Activated CD4-positive, alpha-beta T cell treated with anti-CD3 and anti-CD28 coated beads, Interleukin-2, Interleukin-6, amounts not matched to agents 100 ng/mL and 50 ng/mL, durations not matched to agents 16 hours and 8 hours (primary cell): ENCODE measurements at regions not wholly inside any gene's neighbourhood (a gene's known extent, or its start where the extent isn't known, plus 50 kb on each side); places are given as distances from the start of the nearest gene placed in this dataset.

ENCODE experiments used
- DNase-seq: peaks from one replicate; pipeline ENCODE4 v3.0.0-alpha.2; 2020

GRCh38 chr6:40715570-40716403, 128.6 kb upstream of the LRFN2 start:
- no peak for DNase-seq

DNA sequence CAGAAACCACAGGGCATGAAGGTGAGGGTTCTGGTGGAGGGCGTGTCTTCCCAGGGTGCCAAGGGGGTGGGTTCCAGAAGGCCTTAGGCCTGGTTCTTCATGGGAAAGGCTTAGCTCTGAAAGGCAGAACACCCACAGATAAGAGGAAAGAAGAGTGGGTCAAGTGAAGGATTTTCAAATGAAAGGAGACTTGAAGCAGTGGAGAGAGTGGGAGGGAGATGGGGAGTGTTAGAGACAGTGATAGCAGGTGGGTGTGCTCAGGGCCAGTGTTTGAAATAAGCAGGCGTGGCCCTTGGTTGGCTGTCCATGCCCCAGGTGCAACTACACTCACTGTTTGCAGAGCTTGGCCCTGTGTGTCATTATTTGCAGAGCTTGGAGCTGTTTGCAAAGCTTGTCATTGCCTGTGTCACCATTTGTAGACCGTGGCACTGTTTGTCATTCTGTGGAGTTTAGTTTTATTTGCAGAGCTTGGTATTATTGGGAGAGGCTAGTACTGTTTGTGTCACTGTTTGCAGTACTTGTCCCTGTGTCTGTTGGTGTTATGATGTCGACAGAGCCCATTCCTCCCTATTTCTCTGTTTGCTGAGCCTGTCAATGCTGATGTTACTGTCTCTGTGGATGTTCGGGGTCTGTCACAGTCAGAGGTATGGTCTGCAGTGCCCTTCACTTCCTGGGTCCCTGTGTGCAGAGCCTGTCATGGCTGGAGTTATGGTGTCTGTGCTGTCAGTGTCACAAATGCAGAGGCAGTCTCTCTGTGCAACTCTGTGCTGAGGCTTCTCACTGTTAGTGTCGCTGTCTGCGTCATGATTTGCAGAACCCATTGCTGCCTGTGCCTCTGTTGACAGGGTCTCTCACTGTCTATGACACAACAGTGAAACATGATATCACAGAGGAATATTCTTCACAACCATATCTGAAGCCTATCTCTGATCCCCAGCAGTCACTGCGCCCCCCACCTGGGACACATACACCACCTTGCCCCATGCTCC, 127.7 kb upstream of the LRFN2 start:
- no peak for DNase-seq

DNA sequence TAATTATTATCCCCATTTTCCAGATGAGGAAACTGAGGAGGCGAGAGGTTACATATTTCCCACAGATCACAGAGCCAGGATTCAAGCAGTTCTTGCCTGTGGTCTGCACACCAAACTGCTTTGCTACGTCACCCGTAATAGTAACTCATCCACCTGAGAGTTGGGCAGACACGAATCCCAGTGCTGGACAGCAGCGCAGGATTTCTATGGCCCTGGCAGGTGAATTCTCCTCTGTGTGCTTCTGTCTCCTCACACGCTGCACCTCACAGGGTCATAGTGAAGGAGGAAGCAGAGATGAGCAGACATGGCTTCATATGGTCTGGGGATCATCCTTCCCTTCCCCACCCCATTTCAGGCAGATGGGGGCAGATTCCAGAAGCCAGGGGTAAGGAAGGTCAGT, 127.0 kb upstream of the LRFN2 start:
- DNase-seq, result no peak

DNA sequence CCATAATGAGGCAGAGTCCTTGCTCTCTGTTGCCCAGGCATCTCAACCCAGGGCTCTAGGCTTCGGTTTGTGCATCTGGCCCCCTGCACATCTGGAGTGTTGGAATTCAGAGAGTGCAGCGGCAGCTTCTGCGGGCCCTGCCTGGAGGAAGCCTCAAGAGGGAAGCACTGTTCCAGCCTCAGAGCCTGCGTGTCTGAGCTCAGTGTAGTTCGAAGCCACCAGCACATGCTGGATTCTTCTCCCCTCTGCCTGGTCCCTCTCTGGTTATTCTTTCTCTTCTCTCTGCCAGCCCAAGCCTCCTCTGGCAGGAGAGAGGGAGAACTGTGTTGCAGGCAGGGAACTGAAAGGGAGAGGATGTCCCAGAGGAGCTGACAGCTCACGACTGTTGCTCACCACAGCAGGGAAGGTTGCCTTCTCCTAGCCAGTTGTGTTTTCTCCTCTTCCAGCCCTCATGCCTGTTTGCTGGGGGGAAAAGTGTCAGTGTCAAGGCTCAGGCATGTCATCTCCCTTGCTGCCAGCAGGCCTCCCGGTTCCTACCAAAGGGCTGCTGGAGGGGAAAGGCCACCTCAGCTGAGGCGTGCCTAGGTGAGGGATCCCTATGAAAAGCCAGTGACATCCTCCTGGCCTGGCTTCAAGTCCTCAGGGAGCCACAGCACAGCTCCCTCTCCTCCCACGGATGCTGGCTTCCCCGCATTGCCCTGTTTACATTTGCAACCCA, 126.0 kb upstream of the LRFN2 start:
- no peak for DNase-seq

GRCh38 chr6:40710626-40711330, 123.6 kb upstream of the LRFN2 start:
- no peak for DNase-seq

- DNase-seq, result no peak
These were observed 120.9 kb upstream of the LRFN2 start for GRCh38 chr6:40708049-40708448.

DNA sequence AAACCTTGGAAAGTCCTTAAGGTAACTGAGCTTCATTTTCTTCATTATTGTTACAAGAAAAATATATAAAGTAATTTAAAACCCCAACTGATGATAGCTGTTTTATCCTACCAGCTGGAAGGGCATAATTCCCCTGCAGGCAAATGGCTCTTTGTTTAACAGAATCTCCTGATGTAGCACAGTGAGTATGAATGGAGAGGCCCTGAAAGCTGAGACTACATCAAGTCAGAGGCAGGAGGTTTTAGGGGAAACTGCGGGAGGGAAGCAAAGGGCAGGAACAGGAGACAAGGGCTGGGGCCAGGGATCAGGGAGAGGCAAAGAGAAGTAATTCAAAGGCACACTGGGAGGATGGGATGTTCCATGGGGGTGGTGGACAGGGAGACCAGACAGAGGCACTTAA, 119.0 kb upstream of the LRFN2 start:
- no peak for DNase-seq

- DNase-seq, result no peak
These were observed 118.2 kb upstream of the LRFN2 start for GRCh38 chr6:40705354-40705753.

GRCh38 chr6:40701352-40702007, 114.3 kb upstream of the LRFN2 start:
- no peak for DNase-seq

GRCh38 chr6:40700006-40700580, 112.9 kb upstream of the LRFN2 start:
- DNase-seq, result no peak

DNA sequence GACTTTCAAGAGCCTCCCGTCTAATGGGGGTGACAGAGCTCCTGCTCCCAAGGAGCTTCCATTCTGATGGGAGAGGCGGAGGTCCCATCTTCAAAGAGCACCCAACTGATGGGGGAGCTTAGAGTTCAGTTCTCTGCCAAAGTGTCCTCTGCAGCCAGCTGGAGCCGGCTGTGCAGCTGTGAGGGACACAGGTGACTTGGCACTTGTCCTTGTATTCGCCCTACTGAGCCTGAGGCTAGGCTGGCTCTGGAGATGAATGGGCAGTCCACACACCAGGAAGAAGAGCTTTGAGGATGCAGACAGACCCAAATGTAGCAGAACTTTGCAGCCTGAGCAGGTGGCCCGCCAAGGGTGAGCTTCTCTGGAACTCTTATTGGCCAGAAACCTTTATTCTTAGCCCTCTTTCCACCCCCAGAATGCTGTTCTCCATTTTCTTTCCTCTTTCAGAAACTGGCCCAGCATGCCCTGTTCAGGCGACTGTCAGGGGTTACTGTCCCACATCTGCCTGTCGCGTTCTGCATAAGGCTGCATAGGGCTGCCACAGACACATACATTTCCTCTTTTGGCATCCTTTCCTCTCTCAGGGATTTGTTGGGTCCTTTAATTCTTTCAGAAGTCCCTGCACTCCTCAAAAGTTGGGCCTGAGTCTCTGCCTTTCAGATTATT, 108.7 kb upstream of the LRFN2 start:
- DNase-seq, result no peak

DNA sequence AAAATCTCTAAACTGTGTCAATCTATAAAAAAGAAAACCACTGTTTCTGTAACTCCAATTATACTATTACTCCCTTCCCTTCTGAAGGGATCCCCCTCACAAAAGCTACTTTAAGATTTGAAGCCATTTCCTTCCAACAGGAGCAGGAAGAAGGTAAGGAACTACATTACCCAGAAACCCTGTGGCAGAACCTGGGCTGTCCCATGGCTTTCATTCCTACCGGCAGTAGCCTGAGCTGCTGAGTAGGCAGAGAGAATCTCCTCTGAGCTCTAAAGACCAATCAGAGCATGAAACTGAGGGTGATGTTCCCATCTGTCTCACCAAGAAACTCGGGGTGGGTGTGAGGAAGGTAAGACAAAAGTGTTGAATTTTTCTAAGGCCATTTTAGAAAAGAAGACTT, 108.0 kb upstream of the LRFN2 start:
- no peak for DNase-seq

- no peak for DNase-seq
These were observed 106.6 kb upstream of the LRFN2 start for GRCh38 chr6:40693768-40694167.

DNA sequence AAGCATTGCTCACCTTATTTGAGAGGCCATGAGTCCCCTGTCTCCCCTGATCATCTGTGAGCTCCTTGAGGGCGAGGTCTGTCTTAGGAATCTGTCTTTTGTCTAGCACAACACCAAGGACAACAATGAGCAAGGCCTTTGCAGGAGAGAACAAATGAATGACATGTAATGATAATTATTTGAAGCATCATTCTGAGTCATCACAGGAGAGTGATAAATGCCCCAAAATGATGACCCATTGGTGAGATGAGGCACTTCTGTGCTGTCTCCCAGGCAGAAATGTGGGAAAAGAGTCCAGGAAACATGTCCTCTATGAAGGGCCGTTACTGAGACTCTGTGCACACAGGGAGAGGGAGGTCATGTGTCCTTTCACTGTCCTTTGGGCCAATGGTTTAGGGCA, 105.2 kb upstream of the LRFN2 start:
- no peak for DNase-seq

- no peak for DNase-seq
These were observed 102.0 kb upstream of the LRFN2 start for GRCh38 chr6:40689185-40689584.

DNA sequence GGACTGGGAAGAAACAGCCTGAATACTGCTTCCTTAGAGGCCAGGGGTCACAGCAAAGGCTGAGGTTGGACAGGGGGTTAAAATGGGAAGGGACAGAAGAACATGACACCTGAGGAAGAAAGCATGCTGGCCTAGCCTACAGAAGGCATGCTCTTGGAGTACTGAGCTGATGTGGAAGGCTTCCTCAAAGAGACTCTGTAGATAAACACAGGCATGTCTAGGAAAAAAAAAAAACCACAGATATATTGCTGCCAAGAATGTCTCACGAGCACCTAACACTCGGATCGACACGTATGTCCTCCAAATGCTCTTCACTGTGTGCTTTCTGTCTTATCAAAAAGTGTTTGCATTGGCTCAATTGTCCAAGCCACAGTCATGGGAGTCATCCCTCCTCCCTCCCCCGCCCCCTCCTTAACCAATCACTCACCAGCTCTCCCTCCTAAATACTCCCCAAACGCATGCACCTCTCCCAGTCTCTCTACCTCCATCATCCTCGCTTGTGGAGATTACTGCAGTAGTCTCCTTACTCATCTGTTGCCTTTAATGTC, 101.1 kb upstream of the LRFN2 start:
- DNase-seq, result no peak

DNA sequence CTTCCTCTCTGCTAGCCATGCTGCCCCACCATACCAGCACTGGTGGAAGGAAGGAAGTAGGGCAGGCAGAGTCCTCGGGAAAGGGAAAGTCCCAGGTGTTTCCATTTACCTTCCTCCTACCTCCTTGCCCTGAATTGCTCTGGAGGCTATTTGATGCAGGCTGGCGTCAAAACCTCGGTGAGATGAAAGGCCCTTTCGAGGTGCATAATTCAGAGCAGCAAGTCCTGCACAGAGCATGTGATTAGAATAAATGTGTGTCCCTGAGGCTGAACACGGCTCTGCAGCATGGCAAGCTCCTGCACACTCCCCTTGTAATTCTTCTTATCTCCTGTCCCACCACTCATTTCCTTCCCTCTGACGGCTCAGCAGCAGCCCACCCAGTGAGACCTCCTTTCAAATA, 98.7 kb upstream of the LRFN2 start:
- DNase-seq, result no peak

- no peak for DNase-seq
These were observed 94.5 kb upstream of the LRFN2 start for GRCh38 chr6:40681622-40682021.

GRCh38 chr6:40678941-40679340, 91.8 kb upstream of the LRFN2 start:
- DNase-seq, result no peak

DNA sequence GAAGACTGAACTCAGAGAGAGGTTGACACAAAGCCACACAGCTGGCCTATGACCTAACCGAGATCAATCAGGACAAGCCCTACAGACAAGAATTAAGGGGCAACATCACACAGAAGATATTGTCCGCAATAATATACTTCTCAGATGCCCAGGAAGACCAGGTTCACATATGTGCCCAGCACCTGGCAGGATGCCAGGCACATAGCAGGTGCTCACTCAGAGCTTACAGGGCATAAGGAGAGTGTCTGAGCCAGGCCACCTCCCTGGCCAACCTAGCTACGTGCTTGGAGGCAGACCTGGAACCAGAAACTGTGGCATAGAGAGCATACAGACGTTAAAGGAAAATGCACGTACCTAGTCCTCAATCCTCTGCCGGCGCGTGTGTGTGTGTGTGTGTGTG, 87.0 kb upstream of the LRFN2 start:
- DNase-seq, result no peak

GRCh38 chr6:40672087-40672486, 84.9 kb upstream of the LRFN2 start:
- no peak for DNase-seq
